ENCODE measurements at regions not wholly inside any gene's neighbourhood (a gene's known extent, or its start where the extent isn't known, plus 50 kb on each side); places are given as distances from the start of the nearest gene placed in this dataset.

DNA sequence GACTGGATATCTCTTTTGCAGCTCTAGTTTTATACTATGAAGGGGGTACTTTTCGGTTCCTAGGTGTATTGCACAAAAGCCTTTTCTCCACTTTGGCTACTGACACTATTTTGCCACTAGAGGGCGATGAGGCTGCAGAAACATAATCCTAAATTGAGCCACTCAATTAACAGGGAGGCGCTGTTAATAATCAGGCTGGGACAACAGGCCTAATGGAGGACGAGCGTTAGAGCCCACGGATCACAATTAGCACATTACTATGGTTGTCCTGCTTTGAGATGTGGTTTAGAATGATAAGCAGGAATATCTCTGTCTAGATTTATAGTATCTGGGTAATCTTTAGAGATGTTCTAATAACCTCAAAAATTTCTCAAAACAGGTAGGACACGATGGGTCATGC is 62.2 kb upstream of the PMAIP1 start:
- 13% methylated on average over 7 of the region's 7 CpGs for WGBS (ENCODE audit: low lambda C conversion rate)

GRCh38 chr18:59835605-59836379 is 64.0 kb upstream of the PMAIP1 start:
- Histone ChIP-seq H3K36me3 (replicated peaks in 1 of 2; ENCODE audit: control insufficient read depth in 1 of 2, insufficient read depth in 2 of 2, low read length in 1 of 2) (no peaks in the 10 kb centered on the region), H3K27ac (ENCODE audit: low read depth in 2 of 2, low read length in 1 of 2) (no peak overlapping the region), H3K9me2 (no peaks in the 10 kb centered on the region), H3K4me2 (no peak overlapping the region), H3K4me3 (ENCODE audit: low read depth in 2 of 2, low read length in 1 of 2) (no peak overlapping the region), H3K27me3 (ENCODE audit: insufficient read depth) (no peaks in the 10 kb centered on the region), H4K20me1 (ENCODE audit: insufficient read depth) (no peaks in the 10 kb centered on the region), H3K4me1 (ENCODE audit: control insufficient read depth in 1 of 2, insufficient read depth in 2 of 2, low read depth in 1 of 2, low read length in 1 of 2) (peaks cover 2 to 5% of the 10 kb centered on the region in 2 experiments; a peak in 1 of 4 replicates), H3F3A (replicated peaks; ENCODE audit: insufficient read depth) (no peaks in the 10 kb centered on the region), H3K9me3 (no peaks in the 10 kb centered on the region), H3K79me2 (ENCODE audit: insufficient read depth) (no peaks in the 10 kb centered on the region), H2AFZ (ENCODE audit: low read depth) (0 out of 2 replicates have a peak overlapping the region, but pooled peaks have one; percentile 0), H3K9ac (no peak overlapping the region)
- ChIA-PET CTCF (interaction anchor here (1.0 to 4.3 kb wide), 11 partner anchors 13 to 849 kb away, joined by 3 to 32 read pairs (median 5); partner anchors contain the start of gene PMAIP1), POLR2A (no interaction called here)
- TF ChIP-seq EZH2phosphoT487 (IDR thresholded peaks at IDR 0.05; ENCODE audit: borderline replicate concordance, low read depth), result no peak
- no peak for TF ChIP-seq FOXJ3 (CRISPR knock-in tag; IDR thresholded peaks at IDR 0.05)
- TF ChIP-seq MXI1 (IDR thresholded peaks at IDR 0.05; ENCODE audit: low read depth, low read length), result no peak
- TF ChIP-seq SIN3A (IDR thresholded peaks at IDR 0.05; ENCODE audit: borderline replicate concordance, low read depth, low read length), result no peak
- TF ChIP-seq SMC3 (IDR thresholded peaks at IDR 0.05; ENCODE audit: low read depth, low read length), result no peak
- DNase-seq, result no peak
- WGBS (ENCODE audit: low lambda C conversion rate), result 89% methylated on average over 13 of the region's 13 CpGs

More for the DNA sequence above, 62.2 kb upstream of the PMAIP1 start:
- TF ChIP-seq SIN3A (IDR thresholded peaks at IDR 0.05; ENCODE audit: borderline replicate concordance, low read depth, low read length), result no peak
- TF ChIP-seq CTCF (IDR thresholded peaks at IDR 0.05), result peak; percentile 97
- peak; percentile 76 for TF ChIP-seq SMC3 (IDR thresholded peaks at IDR 0.05; ENCODE audit: low read depth, low read length)
- peak; percentile 87 for TF ChIP-seq RAD21 (IDR thresholded peaks at IDR 0.05; ENCODE audit: low read length)
- no peak for TF ChIP-seq TCF12 (IDR thresholded peaks at IDR 0.05)
- TF ChIP-seq, protein P1, sequence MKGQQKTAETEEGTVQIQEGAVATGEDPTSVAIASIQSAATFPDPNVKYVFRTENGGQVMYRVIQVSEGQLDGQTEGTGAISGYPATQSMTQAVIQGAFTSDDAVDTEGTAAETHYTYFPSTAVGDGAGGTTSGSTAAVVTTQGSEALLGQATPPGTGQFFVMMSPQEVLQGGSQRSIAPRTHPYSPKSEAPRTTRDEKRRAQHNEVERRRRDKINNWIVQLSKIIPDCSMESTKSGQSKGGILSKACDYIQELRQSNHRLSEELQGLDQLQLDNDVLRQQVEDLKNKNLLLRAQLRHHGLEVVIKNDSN (IDR thresholded peaks at IDR 0.05; ENCODE audit: borderline replicate concordance, low read depth), result no peak
- no peaks in the 10 kb centered on the region for H3F3A ChIP-seq (replicated peaks; ENCODE audit: insufficient read depth)
- no peaks in the 10 kb centered on the region for H3K9me2 ChIP-seq
- no peak overlapping the region for H3K9ac ChIP-seq
- H3K27ac ChIP-seq (ENCODE audit: low read depth in 2 of 2, low read length in 1 of 2), result no peak overlapping the region
- no peaks in the 10 kb centered on the region for H4K20me1 ChIP-seq (ENCODE audit: insufficient read depth)
- peak overlapping the region; percentile 43; the same call in 1 of the 2 replicates for H2AFZ ChIP-seq (ENCODE audit: low read depth)
- H3K79me2 ChIP-seq (ENCODE audit: insufficient read depth), result no peaks in the 10 kb centered on the region
- POLR2A ChIA-PET, result no interaction called here
- H3K4me2 ChIP-seq, result no peak overlapping the region
- H3K9me3 ChIP-seq, result no peaks in the 10 kb centered on the region
- H3K36me3 ChIP-seq (replicated peaks in 1 of 2; ENCODE audit: control insufficient read depth in 1 of 2, insufficient read depth in 2 of 2, low read length in 1 of 2), result no peaks in the 10 kb centered on the region
- CTCF ChIA-PET, result interaction anchor here (0.5 to 4.3 kb wide), 17 partner anchors 11 to 759 kb away, joined by 3 to 32 read pairs (median 4); partner anchors contain the start of gene PMAIP1
- H3K4me3 ChIP-seq (ENCODE audit: low read depth in 2 of 2, low read length in 1 of 2), result no peak overlapping the region; a peak in 1 of 4 replicates
- DNase-seq, result peak; percentile 64
- no peaks in the 10 kb centered on the region for H3K27me3 ChIP-seq (ENCODE audit: insufficient read depth)
- H3K4me1 ChIP-seq (ENCODE audit: control insufficient read depth in 1 of 2, insufficient read depth in 2 of 2, low read depth in 1 of 2, low read length in 1 of 2), result peaks cover 2 to 5% of the 10 kb centered on the region in 2 experiments; a peak in 1 of 4 replicates
